CD14-positive monocyte (primary cell): ENCODE measurements at regions not wholly inside any gene's neighbourhood (a gene's known extent, or its start where the extent isn't known, plus 50 kb on each side); places are given as distances from the start of the nearest gene placed in this dataset.

Source experiments
- DNase-seq, 3 donors: peaks; one replicate each; pipeline ENCODE4 v3.0.0-alpha.2; 2011 to 2022
- H2AFZ ChIP-seq: 2 replicates; pipeline ENCODE4 v1.6.0; 2012; ENCODE audit warnings: mild to moderate bottlenecking, low read depth, low read length, inconsistent platforms; ENCODE audit not compliant: insufficient read depth, poor library complexity, severe bottlenecking
- H3K27ac ChIP-seq, 2 donors: 1 replicate in 1 of 2; 2 replicates in 1 of 2; pipeline ENCODE4 v1.5.1; 2012 to 2013; ENCODE audit warnings: low read length in 2 of 2, control low read depth in 1 of 2, inconsistent platforms in 1 of 2, low read depth in 1 of 2, mild to moderate bottlenecking in 1 of 2
- H3K27me3 ChIP-seq, 2 donors: one replicate each; pipeline versions ENCODE4 v1.6.0 to v1.6.1; 2011 to 2013; ENCODE audit warnings: low read length in 2 of 2; ENCODE audit not compliant: control insufficient read depth in 2 of 2, insufficient read depth in 2 of 2
- H3K36me3 ChIP-seq, 2 donors: replicated peaks in 1 of 2; 1 replicate in 1 of 2; 2 replicates in 1 of 2; pipeline versions ENCODE4 v1.5.1 to v1.6.1; 2012 to 2013; ENCODE audit warnings: low read length in 2 of 2, control low read depth in 1 of 2, inconsistent platforms in 1 of 2, mild to moderate bottlenecking in 1 of 2; ENCODE audit not compliant: insufficient read depth in 2 of 2, control insufficient read depth in 1 of 2
- H3K4me1 ChIP-seq, 2 donors: 1 replicate in 1 of 2; 2 replicates in 1 of 2; pipeline versions ENCODE4 v1.5.1 to v1.6.1; 2012 to 2013; ENCODE audit warnings: low read length in 2 of 2, control low read depth in 1 of 2, inconsistent platforms in 1 of 2, mild to moderate bottlenecking in 1 of 2, moderate library complexity in 1 of 2; ENCODE audit not compliant: insufficient read depth in 2 of 2, control insufficient read depth in 1 of 2
- H3K4me2 ChIP-seq: replicated peaks from 2 replicates; pipeline ENCODE3; 2012; ENCODE audit warnings: low read length, moderate library complexity, mild to moderate bottlenecking; ENCODE audit not compliant: poor library complexity, severe bottlenecking; ENCODE audit errors: extremely low read depth
- H3K4me3 ChIP-seq, 3 experiments: fragments of 200-600 bp in 1 of 3; sonication (generic) in 1 of 3; replicated peaks in 1 of 3; 1 replicate in 2 of 3; 2 replicates in 1 of 3; pipeline ENCODE4 v1.5.1; 2011 to 2013; ENCODE audit warnings: low read length in 3 of 3, mild to moderate bottlenecking in 3 of 3, control low read depth in 2 of 3, low read depth in 2 of 3, inconsistent platforms in 1 of 3, moderate library complexity in 1 of 3
- H3K79me2 ChIP-seq: 2 replicates; pipeline ENCODE4 v1.6.0; 2012; ENCODE audit warnings: mild to moderate bottlenecking, control low read depth, inconsistent platforms, low read length, moderate library complexity; ENCODE audit not compliant: insufficient read depth
- H3K9ac ChIP-seq: 2 replicates; pipeline ENCODE4 v1.6.0; 2017; ENCODE audit warnings: low read length, mild to moderate bottlenecking; ENCODE audit not compliant: insufficient read depth, poor library complexity, severe bottlenecking
- H3K9me3 ChIP-seq, 2 donors: replicated peaks in 1 of 2; 1 replicate in 1 of 2; 2 replicates in 1 of 2; pipeline versions ENCODE4 v1.5.1 to v1.6.1; 2012 to 2013; ENCODE audit warnings: low read length in 2 of 2, control low read depth in 1 of 2; ENCODE audit not compliant: control insufficient read depth in 1 of 2, insufficient read depth in 1 of 2
- H4K20me1 ChIP-seq: 2 replicates; pipeline ENCODE4 v1.6.0; 2012; ENCODE audit warnings: mild to moderate bottlenecking, low read length, control low read depth, moderate library complexity; ENCODE audit not compliant: insufficient read depth
- H3K27ac Mint-ChIP-seq, 7 donors: one replicate each; pipeline ENCODE4 v1.8.0; 2020; ENCODE audit warnings: mild to moderate bottlenecking in 7 of 7, mixed read lengths in 7 of 7, moderate library complexity in 6 of 7, inconsistent platforms in 2 of 7
- H3K27me3 Mint-ChIP-seq, 3 donors: one replicate each; pipeline ENCODE4 v1.8.0; 2021 to 2022; ENCODE audit warnings: low read depth in 3 of 3, mild to moderate bottlenecking in 3 of 3, mixed read lengths in 3 of 3, moderate library complexity in 3 of 3, inconsistent platforms in 1 of 3
- H3K36me3 Mint-ChIP-seq, 2 donors: one replicate each; pipeline ENCODE4 v1.8.0; 2020; ENCODE audit warnings: mixed read lengths in 2 of 2, inconsistent platforms in 1 of 2, mild to moderate bottlenecking in 1 of 2
- H3K4me1 Mint-ChIP-seq: one replicate; pipeline ENCODE4 v1.8.0; 2020; ENCODE audit warnings: mild to moderate bottlenecking, mixed read lengths
- H3K4me3 Mint-ChIP-seq, 2 donors: one replicate each; pipeline ENCODE4 v1.8.0; 2020; ENCODE audit warnings: mild to moderate bottlenecking in 2 of 2, mixed read lengths in 2 of 2, moderate library complexity in 1 of 2
- H3K9me3 Mint-ChIP-seq, 7 donors: one replicate each; pipeline ENCODE4 v1.8.0; 2020 to 2022; ENCODE audit warnings: mixed read lengths in 7 of 7, mild to moderate bottlenecking in 6 of 7, moderate library complexity in 6 of 7, inconsistent platforms in 2 of 7
- WGBS: methylation state at CpG from one replicate; pipeline ENCODE4 v1.1.5; 2013; ENCODE audit warnings: missing lambda C conversion rate; ENCODE audit not compliant: insufficient coverage; 5-methylcytosine and 5-hydroxymethylcytosine counted together
- intact Hi-C, 2 donors: fragments of 100-400 bp; cut with micrococcal nuclease; formaldehyde crosslinking; loops; one replicate each; pipeline versions ENCODE4 v1.15.0 to v1.15.1; 2023
- TF ChIP-seq, protein P1 (sequence below): fragments of 200-600 bp; IDR thresholded peaks from one replicate; pipeline ENCODE4 v1.8.0; 2022; ENCODE audit warnings: antibody characterized with exemption, mild to moderate bottlenecking

DNA sequence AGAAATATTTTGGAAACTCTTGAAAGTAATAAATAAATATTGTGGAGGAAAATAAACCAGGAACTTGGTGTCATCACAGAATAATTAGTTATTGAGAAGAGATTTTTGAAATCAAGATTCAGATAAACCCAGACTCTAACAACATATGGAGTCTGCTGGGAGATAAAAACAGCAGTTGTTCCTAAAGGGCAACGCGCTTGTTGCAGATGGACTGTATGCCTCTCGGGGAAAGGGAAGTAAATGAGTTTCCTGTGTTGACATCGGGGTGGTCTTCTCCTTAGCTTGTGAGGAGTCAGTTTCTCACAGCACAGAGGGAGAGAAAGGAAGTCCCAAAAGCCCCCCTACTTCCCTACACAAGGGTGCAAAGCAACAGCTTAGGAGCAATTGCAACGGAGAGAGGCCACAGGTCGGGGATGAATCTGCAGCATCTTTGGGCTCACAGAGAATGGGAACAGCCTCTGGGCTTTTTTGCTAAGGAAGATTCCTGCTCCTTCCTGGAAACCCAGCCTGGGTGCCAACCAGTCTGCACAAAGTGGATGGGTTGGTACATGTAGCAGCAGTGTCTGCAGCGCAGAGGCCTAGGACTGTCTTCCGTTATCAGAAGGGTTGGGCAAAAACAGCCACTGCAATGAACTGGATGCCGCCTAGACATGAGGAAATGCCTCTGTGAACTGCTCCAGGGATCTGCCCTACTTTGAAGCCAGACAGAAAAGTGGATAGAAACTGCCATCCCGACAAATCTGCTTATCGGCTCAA is 603.0 kb upstream of the NRSN1 start:
- Histone ChIP-seq H3K79me2 (no peaks in the 10 kb centered on the region), H2AFZ (no peak overlapping the region), H4K20me1 (no peaks in the 10 kb centered on the region), H3K4me2 (no peak overlapping the region), H3K36me3 (no peaks in the 10 kb centered on the region), H3K27ac (no peak overlapping the region), H3K9me3 (no peaks in the 10 kb centered on the region), H3K4me3 (no peak overlapping the region), H3K27me3 (no peaks in the 10 kb centered on the region), H3K9ac (no peak overlapping the region), H3K4me1 (no peaks in the 10 kb centered on the region)
- no peak for DNase-seq
- no peaks in the 10 kb centered on the region for H3K36me3 Mint-ChIP-seq
- H3K27me3 Mint-ChIP-seq = peaks cover 0 to 2% (median 0%) of the 10 kb centered on the region in 3 donors
- TF ChIP-seq, protein P1, sequence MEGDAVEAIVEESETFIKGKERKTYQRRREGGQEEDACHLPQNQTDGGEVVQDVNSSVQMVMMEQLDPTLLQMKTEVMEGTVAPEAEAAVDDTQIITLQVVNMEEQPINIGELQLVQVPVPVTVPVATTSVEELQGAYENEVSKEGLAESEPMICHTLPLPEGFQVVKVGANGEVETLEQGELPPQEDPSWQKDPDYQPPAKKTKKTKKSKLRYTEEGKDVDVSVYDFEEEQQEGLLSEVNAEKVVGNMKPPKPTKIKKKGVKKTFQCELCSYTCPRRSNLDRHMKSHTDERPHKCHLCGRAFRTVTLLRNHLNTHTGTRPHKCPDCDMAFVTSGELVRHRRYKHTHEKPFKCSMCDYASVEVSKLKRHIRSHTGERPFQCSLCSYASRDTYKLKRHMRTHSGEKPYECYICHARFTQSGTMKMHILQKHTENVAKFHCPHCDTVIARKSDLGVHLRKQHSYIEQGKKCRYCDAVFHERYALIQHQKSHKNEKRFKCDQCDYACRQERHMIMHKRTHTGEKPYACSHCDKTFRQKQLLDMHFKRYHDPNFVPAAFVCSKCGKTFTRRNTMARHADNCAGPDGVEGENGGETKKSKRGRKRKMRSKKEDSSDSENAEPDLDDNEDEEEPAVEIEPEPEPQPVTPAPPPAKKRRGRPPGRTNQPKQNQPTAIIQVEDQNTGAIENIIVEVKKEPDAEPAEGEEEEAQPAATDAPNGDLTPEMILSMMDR = no peak
- H3K9me3 Mint-ChIP-seq = peaks cover 0 to 11% (median 4%) of the 10 kb centered on the region in 7 donors
- 34% methylated on average over 6 of the region's 11 CpGs for WGBS
- H3K4me3 Mint-ChIP-seq = no peak overlapping the region
- H3K27ac Mint-ChIP-seq = no peak overlapping the region
- intact Hi-C loops = no loop called here
- H3K4me1 Mint-ChIP-seq = no peaks in the 10 kb centered on the region

DNA sequence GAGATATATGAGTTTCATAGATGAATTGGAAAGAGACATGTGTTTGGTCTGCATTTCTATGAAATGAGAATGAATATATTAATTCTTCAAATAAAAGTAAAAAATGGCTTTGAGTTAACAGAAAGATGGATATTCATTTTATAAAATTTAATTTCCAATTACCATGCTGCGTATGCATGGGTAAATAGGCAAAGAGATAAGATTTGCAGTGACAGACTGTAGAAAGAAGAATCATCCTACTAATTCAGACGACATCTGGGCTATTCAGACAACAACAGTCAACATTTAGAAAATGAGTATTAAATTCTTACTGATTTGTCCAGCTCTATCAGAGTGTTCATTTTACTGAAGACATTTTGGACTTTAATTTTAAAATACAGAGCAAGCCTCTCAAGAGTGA is 602.2 kb upstream of the NRSN1 start:
- Histone ChIP-seq H3K9me3 (no peaks in the 10 kb centered on the region), H4K20me1 (no peaks in the 10 kb centered on the region), H3K4me3 (no peak overlapping the region), H3K4me1 (no peaks in the 10 kb centered on the region), H3K4me2 (no peak overlapping the region), H3K36me3 (no peaks in the 10 kb centered on the region), H2AFZ (no peak overlapping the region), H3K27me3 (no peaks in the 10 kb centered on the region), H3K79me2 (no peaks in the 10 kb centered on the region), H3K9ac (no peak overlapping the region), H3K27ac (no peak overlapping the region)
- Mint-ChIP-seq H3K27me3 (peaks cover 0 to 2% (median 0%) of the 10 kb centered on the region in 3 donors), H3K27ac (no peak overlapping the region), H3K9me3 (peaks cover 0 to 11% (median 4%) of the 10 kb centered on the region in 7 donors), H3K36me3 (no peaks in the 10 kb centered on the region), H3K4me3 (no peak overlapping the region), H3K4me1 (no peaks in the 10 kb centered on the region)
- DNase-seq = no peak
- TF ChIP-seq, protein P1 = no peak
- no CpG with 5 or more reads among the region's 2 CpGs for WGBS
- intact Hi-C loops = no loop called here
